PFSK-1 (cell line): ENCODE measurements at regions not wholly inside any gene's neighbourhood (a gene's known extent, or its start where the extent isn't known, plus 50 kb on each side); places are given as distances from the start of the nearest gene placed in this dataset.

Source experiments
- FOXP2 ChIP-seq: optimal IDR thresholded peaks from 2 replicates; pipeline ENCODE3; 2011; ENCODE audit warnings: borderline replicate concordance, control low read depth, inconsistent platforms; ENCODE audit not compliant: insufficient read depth; ENCODE audit errors: extremely low read length, extremely low read depth
- POLR2AphosphoS5 ChIP-seq: IDR thresholded peaks from 2 replicates; pipeline ENCODE4 v1.6.1; 2012; ENCODE audit warnings: low read depth, mild to moderate bottlenecking, control low read depth, low read length, moderate library complexity
- SIN3A ChIP-seq: IDR thresholded peaks from 2 replicates; pipeline ENCODE4 v1.6.1; 2012; ENCODE audit warnings: mild to moderate bottlenecking, low read length, moderate library complexity, borderline replicate concordance; ENCODE audit not compliant: insufficient read depth
- TAF1 ChIP-seq: IDR thresholded peaks from 2 replicates; pipeline ENCODE4 v1.6.1; 2012; ENCODE audit warnings: low read length, control low read depth, borderline replicate concordance; ENCODE audit not compliant: insufficient read depth
- TF ChIP-seq, protein P1 (sequence below), 2 experiments: IDR thresholded peaks; 2 replicates each; pipeline versions ENCODE4 v1.6.1 to v1.8.0; 2011 to 2012; ENCODE audit warnings: low read depth in 2 of 2, low read length in 2 of 2, control low read depth in 1 of 2, inconsistent platforms in 1 of 2, mild to moderate bottlenecking in 1 of 2, moderate library complexity in 1 of 2; ENCODE audit not compliant: insufficient read depth in 1 of 2

DNA sequence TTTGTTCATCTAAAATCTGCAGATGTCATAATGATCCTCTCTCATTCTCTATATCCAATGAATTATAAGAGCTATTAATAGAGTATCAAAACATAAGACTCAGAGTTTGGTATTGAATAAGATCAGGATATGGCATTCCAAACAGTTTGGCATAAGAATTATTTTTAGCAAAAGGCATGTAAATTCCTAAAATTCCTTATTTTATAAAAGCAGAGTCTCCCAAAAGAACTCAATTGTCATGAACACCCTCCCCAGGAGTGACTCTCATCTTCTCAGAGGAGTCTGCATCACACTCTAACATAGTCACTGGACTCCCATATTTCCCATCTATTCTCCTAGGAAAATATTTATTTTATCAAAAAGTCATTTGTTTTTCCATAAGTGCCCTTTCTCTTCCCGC is 1710.2 kb upstream of the SLC39A10 start:
- TF ChIP-seq POLR2AphosphoS5 (no peak), SIN3A (no peak), TAF1 (no peak), FOXP2 (no peak)
- TF ChIP-seq, protein P1, sequence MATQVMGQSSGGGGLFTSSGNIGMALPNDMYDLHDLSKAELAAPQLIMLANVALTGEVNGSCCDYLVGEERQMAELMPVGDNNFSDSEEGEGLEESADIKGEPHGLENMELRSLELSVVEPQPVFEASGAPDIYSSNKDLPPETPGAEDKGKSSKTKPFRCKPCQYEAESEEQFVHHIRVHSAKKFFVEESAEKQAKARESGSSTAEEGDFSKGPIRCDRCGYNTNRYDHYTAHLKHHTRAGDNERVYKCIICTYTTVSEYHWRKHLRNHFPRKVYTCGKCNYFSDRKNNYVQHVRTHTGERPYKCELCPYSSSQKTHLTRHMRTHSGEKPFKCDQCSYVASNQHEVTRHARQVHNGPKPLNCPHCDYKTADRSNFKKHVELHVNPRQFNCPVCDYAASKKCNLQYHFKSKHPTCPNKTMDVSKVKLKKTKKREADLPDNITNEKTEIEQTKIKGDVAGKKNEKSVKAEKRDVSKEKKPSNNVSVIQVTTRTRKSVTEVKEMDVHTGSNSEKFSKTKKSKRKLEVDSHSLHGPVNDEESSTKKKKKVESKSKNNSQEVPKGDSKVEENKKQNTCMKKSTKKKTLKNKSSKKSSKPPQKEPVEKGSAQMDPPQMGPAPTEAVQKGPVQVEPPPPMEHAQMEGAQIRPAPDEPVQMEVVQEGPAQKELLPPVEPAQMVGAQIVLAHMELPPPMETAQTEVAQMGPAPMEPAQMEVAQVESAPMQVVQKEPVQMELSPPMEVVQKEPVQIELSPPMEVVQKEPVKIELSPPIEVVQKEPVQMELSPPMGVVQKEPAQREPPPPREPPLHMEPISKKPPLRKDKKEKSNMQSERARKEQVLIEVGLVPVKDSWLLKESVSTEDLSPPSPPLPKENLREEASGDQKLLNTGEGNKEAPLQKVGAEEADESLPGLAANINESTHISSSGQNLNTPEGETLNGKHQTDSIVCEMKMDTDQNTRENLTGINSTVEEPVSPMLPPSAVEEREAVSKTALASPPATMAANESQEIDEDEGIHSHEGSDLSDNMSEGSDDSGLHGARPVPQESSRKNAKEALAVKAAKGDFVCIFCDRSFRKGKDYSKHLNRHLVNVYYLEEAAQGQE (IDR thresholded peaks at IDR 0.05; ENCODE audit: insufficient read depth in 1 of 2, low read depth in 2 of 2, low read length in 2 of 2) = no peak

DNA sequence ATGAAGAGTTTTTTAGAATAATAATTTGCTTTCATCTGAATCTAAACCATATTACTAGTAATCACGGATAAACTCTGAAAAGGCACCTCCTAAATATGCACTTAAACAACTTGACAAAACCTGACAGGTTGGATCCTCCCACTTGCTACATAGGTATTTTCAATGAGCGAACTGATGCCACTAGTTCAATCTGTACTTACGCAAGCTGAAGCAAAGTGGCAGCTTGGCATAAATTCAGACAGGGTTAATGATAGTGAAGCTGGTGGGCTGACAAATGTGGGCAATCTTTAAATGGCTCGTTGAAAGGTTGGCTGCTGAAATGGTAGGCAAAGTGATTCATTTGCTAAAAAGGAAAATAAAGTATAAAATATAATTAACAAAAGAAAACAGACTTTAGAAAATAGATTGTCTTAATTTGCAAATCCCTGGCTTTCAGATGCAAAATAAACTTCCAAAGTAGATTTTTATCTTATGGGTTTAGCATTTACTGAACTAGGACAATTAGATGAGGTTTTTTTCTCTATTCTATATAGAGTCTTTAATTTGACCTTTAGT is 1713.5 kb upstream of the SLC39A10 start:
- no peak for TF ChIP-seq FOXP2
- no peak for TF ChIP-seq POLR2AphosphoS5
- no peak for TF ChIP-seq TAF1
- TF ChIP-seq SIN3A = no peak
- TF ChIP-seq, protein P1 (IDR thresholded peaks at IDR 0.05; ENCODE audit: insufficient read depth in 1 of 2, low read depth in 2 of 2, low read length in 2 of 2) = no peak

DNA sequence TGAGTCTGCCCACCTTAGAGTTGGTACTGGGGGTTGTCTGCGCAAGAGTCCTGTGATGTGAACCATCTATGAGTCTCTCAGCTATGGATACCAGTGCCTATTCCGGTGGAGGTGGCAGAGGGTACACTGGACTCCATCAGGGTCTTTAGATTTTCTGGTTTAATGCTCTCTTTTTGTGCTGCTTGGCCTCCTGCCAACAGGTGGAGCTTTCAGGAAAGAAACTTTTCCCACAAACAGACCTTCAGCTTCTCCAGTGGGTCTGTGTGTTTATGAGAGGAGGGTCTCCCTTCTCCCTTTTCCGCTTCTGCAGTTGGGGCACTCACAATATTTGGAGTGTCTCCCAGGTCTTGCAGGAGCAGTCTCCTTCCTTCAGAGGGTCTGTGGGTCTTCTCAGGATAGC is 1721.9 kb upstream of the SLC39A10 start:
- TF ChIP-seq SIN3A (no peak), FOXP2 (no peak), TAF1 (no peak), POLR2AphosphoS5 (no peak)
- TF ChIP-seq, protein P1 (IDR thresholded peaks at IDR 0.05; ENCODE audit: insufficient read depth in 1 of 2, low read depth in 2 of 2, low read length in 2 of 2) = no peak

DNA sequence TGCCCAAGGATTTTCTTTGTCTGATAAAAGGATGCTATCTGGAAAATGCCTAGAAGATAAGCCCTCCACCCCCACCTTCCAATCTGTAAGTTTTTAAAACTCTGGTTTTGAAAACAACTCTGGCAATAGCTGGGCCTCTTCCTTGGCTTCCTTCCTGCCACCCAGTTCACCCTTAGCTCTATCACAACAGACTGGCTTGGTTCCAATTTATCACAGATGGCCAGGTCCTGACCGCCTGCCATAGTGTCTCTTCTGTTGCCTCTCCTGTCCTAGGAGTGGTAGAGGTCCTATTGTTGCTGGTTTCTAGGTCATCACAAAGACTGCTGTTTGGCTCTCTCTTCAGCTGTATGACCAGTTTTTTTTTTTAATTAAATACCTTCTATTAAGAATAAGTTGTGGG is 1727.9 kb upstream of the SLC39A10 start:
- TF ChIP-seq POLR2AphosphoS5 = no peak
- TF ChIP-seq, protein P1 (IDR thresholded peaks at IDR 0.05; ENCODE audit: insufficient read depth in 1 of 2, low read depth in 2 of 2, low read length in 2 of 2) = no peak
- TF ChIP-seq TAF1 = no peak
- no peak for TF ChIP-seq SIN3A
- TF ChIP-seq FOXP2 = no peak

DNA sequence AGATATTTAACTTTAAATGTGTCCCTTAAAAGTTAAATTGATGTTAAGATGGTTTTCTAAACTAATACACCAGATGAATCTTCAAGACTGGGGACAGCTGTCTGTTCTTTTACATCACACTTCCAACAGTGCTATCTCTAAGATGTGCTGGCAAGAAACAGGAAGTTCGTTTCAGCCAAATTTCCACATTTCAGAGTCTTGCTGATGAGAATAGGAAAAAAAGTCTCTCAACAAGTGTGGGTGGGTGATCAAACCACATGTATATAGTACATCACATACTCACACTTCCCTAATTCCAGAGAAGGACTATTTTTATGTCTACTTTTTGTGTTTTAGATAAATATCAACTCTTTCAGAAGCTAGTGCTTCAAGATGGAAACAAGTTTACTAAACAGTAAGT is 1712.8 kb upstream of the TMEFF2 start:
- TF ChIP-seq TAF1 (no peak), SIN3A (no peak), POLR2AphosphoS5 (no peak)
- TF ChIP-seq, protein P1 (IDR thresholded peaks at IDR 0.05; ENCODE audit: insufficient read depth in 1 of 2, low read depth in 2 of 2, low read length in 2 of 2) = no peak
